Lower leg skin (tissue), 3 donors: ENCODE measurements at regions not wholly inside any gene's neighbourhood (a gene's known extent, or its start where the extent isn't known, plus 50 kb on each side); places are given as distances from the start of the nearest gene placed in this dataset.
"Not testable (repeated sequence)": the region's sequence is repeated elsewhere in the genome, so short reads cannot be mapped to it uniquely, and the experiment has no call there.

Experiments used
- CTCF ChIP-seq, 3 donors: fragments of 450-650 bp; IDR thresholded peaks; one replicate each; pipeline ENCODE4 v1.5.1; 2016; ENCODE audit warnings: antibody characterized with exemption in 3 of 3, mild to moderate bottlenecking in 3 of 3, moderate library complexity in 2 of 3
- POLR2A ChIP-seq, 2 donors: fragments of 450-650 bp; IDR thresholded peaks; one replicate each; pipeline ENCODE4 v1.6.1; 2016 to 2017; ENCODE audit warnings: antibody characterized with exemption in 2 of 2, mild to moderate bottlenecking in 1 of 2, moderate library complexity in 1 of 2

DNA sequence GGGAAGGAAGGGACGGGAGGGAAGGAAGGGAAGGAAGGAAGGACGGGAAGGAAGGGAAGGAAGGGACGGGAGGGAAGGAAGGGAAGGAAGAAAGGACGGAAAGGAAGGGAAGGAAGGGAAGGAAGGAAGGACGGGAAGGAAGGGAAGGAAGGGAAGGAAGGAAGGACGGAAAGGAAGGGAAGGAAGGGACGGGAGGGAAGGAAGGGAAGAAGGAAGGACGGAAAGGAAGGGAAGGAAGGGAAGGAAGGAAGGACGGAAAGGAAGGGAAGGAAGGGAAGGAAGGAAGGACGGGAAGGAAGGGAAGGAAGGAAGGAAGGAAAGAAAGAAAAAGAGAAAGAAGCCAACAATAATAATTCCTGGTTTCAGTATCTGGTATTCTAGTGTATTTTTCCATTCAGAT lies 863.8 kb upstream of the WWC1 start:
- TF ChIP-seq CTCF, POLR2A (IDR thresholded peaks at IDR 0.05): not testable (repeated sequence)
